CD1c-positive myeloid dendritic cell (primary cell): ENCODE measurements at regions not wholly inside any gene's neighbourhood (a gene's known extent, or its start where the extent isn't known, plus 50 kb on each side); places are given as distances from the start of the nearest gene placed in this dataset.
"Not testable (repeated sequence)": the region's sequence is repeated elsewhere in the genome, so short reads cannot be mapped to it uniquely, and the experiment has no call there.

Experiments used
- DNase-seq: peaks from one replicate; pipeline ENCODE4 v3.0.0-alpha.2; 2016; ENCODE audit errors: extremely low spot score

GRCh38 chr21:36591326-36591970 is 107.5 kb upstream of the SIM2 start:
- DNase-seq = no peak

DNA sequence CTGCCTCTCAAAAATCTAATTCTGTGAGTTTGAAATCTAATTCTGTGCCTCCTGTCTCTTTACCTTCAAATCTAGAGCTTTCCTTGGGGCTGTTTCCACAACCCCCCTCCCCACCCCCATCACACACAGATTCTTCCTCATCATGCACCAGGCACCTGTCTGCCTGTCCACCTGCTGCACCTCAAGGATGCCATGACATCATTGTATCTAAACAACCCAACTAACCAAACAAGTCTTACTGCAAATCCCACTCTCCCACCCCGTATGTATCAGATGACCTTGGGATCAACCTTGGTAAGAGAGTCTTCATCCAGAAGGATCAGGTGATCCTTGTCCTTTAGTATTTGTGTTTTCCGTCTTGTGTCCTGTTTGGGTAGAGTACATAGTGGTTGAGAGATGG is 102.7 kb upstream of the SIM2 start:
- no peak for DNase-seq

DNA sequence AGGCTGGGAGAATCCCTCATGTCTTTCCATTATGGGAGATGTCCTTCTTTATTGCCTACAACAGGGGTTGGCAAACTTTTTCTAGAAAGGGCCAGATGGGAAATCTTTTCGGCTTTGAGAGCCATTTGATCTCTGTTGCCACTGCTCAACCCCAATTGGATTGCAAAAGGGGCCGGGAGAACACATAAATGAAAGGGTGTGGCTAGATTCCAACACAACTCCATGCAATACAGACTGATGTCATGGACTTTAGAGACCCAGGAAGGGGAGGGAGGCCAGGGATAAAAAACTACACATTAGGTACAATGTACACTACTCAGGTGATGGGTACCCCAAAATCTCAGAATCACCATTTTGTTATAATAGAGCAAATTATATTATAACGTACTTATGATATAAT is 97.6 kb upstream of the SIM2 start:
- DNase-seq = no peak

DNA sequence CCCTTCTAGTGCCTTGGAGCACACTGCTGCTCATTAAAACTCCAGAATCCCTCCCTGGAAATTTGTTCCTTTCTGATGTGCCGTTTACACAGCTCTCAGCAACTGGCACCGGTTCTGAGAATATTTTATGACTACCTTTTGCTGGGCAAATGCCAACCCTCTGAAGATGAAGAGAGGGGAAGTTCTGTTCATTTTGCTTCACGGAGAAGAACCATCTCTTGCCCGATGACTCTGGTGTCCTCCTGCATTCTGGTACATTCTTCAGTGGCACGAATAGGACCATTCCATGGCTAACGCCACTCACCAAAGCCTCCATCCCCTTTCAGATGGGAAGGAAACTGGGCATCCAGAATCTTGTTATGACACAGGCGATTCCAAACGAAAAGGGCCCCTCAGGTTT is 96.2 kb upstream of the SIM2 start:
- DNase-seq = no peak

DNA sequence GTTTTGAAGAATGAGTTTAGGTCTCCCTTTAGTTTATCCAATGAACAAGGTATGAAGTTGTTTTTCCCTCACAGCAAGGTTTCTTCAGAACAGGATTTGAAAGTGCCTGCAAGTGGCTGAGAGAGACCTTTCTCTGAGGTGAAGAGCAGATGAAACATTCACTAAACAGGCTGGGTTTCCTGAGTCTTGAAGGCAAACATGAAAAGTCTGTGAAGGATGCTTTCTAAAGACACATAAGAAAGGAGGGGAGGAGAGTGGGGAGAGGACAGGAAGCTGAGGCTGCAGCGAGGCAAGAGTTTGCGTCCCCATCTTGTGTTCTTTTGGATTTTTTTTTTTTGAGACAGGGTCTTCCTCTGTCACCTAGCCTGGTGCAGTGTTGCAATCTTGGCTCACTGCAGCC is 95.7 kb upstream of the SIM2 start:
- no peak for DNase-seq

- no peak for DNase-seq
Measured at GRCh38 chr21:36605426-36605825, 93.5 kb upstream of the SIM2 start.

GRCh38 chr21:36606287-36606982 is 92.5 kb upstream of the SIM2 start:
- DNase-seq = no peak

GRCh38 chr21:36606983-36607325 is 92.0 kb upstream of the SIM2 start:
- no peak for DNase-seq

GRCh38 chr21:36608041-36608896 is 90.6 kb upstream of the SIM2 start:
- DNase-seq = no peak

DNA sequence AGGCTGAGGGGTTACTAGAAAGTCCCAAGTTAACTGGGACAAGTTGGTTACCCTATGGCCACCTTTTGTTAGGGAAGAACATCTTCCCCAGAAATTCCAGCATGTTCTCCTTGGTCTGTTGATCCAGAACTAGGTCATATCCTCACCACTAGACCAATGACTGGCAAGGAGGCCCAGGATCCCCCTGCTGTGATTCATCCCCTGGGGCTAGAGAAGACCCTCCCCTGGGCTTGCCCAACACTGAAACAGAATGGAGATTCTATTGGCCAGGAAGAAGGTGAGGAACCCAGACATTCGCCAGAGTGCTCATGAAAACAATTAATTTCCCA is 90.1 kb upstream of the SIM2 start:
- DNase-seq = no peak

GRCh38 chr21:36609654-36610053 is 89.3 kb upstream of the SIM2 start:
- DNase-seq = no peak

GRCh38 chr21:36610201-36610600 is 88.7 kb upstream of the SIM2 start:
- no peak for DNase-seq

DNA sequence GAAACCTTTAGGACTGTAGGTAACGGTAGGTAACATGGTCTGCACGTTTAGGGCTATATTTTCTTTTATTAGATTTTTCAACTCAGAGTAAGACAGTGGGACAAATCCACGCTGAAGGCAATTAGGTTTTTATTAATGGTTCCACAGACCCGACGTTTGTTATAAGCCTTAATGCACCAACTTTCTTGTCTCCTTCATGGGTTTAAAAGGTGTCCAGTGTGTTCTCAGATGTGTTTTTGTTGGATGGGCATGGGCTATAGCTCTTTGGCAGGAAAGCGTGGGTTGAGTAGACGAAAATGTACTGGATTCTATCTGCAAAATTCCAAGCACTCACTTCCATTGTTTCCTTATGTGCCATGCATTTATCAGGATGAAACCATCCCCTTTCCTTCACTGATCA is 88.0 kb upstream of the SIM2 start:
- DNase-seq = no peak

- no peak for DNase-seq
Measured at GRCh38 chr21:36611379-36611778, 87.5 kb upstream of the SIM2 start.

DNA sequence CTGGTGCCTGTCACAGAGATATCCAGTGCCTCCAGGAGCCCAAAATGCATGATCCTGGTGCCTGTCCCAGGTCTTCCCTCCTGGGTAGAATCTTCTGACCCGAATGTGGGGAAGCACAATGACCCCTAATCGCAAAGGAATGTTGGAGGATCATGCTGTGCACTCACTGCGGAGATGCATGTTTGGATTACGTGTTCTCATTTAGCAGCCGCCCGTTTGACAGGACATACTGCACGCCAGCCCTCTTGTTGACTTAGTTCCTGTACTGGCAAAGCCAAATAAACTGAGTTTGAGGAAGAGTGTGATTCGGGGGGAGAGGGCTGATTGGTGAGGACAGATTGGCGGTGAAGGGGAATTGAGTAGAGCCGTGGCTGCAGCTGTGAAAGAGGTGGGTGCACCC is 85.9 kb upstream of the SIM2 start:
- DNase-seq = no peak

- no peak for DNase-seq
Measured at GRCh38 chr21:36613554-36613953, 85.4 kb upstream of the SIM2 start.

DNA sequence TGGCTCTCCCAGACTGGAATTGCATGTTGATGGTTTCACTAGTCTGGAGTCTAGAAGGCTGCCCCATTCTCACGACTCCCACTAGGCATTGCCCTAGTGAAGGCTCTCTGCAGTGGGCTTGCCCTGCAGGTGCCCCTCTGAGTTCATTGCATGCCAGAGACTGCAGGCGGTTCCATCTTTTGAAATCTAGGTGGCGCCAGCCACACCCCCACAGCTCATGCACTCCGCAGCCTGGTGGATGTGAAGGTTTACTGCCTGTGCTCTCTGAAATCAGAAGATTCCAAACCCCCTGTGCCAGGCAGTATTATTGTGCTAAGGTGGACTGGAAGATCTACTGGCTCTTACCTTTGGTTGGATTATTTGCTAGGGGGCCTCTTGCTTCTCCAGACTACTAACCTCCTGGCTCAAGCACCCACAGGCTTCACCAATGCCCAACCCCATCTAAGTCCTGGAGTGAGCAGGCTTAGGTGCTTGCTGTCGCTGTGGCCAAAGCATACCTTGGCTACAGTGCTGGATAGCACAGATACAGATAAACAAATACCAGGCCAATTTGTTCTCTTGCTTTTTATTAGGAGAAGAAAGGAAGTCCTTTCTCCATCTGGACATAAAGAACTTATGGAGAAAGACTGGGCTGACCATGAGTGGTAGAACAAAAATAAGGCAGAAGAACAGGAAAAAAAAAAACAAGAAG is 83.5 kb upstream of the SIM2 start:
- no peak for DNase-seq

DNA sequence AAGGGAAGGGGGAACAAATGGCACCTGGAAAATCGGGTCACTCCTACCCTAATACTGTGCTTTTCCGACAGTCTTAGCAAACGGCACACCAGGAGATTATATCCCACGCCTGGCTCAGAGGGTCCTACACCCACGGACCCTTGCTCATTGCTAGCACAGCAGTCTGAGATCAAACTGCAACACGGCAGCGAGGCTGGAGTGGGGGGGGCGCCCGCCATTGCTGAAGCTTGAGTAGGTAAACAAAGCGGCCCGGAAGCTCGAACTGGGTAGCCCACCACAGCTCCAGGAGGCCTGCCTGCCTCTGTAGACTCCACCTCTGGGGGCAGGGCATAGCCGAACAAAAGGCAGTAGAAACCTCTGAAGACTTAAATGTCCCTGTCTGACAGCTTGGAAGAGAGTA is 82.1 kb upstream of the SIM2 start:
- DNase-seq = not testable (repeated sequence)

DNA sequence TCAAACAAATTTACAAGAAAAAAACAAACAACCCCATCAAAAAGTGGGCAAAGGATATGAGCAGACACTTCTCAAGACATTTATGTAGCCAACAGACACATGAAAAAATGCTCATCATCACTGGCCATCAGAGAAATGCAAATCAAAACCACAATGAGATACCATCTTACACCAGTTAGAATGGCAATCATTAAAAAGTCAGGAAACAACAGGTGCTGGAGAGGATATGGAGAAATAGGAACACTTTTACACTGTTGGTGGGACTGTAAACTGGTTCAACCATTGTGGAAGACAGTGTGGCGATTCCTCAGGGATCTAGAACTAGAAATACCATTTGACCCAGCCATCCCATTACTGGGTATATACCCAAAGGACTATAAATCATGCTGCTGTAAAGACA is 77.1 kb upstream of the SIM2 start:
- not testable (repeated sequence) for DNase-seq

DNA sequence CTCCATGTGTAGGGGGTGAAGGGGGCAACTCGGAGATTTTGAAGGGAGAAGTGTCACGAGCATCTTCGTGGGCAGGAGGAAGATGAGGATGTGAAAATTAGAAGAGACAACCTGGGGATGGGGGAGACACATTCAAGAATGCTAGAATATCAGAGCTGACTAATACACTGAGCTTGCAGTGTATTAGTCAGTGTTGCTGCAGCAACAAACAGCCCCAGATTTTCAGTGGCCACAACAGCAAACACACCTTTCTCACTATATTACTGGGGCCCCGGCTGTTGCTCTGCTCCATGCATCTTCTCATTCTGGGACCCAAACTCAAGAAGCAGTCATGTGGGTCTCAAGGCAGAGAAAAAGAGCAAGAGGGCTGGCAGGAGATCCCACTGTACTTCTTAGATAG is 74.8 kb upstream of the SIM2 start:
- no peak for DNase-seq

- DNase-seq = no peak
Measured at GRCh38 chr21:36626791-36627190, 72.1 kb upstream of the SIM2 start.

DNA sequence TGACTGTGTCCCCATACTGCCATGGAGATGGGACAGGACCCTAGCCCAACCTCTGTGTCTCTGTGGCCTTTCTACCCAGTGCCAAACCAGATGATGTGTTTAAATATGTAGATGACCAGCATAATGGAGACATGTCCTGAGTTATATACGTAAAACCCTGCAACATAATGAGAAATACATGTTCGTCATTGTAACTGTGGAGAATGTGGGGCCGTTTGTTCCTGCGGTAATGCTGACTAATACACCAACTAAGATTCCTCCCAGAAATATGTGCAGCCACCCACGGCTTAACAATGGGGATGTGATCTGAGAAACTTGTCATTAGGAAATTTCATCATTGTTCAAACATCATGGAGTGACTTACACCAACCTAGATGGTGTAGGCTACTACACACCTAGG is 71.7 kb upstream of the SIM2 start:
- DNase-seq = no peak

GRCh38 chr21:36628106-36628505 is 70.8 kb upstream of the SIM2 start:
- no peak for DNase-seq
